Occipital lobe (tissue), 1 donor: ENCODE measurements at regions not wholly inside any gene's neighbourhood (a gene's known extent, or its start where the extent isn't known, plus 50 kb on each side); places are given as distances from the start of the nearest gene placed in this dataset.
"Not testable (repeated sequence)": the region's sequence is repeated elsewhere in the genome, so short reads cannot be mapped to it uniquely, and the experiment has no call there.

Experiments
- DNase-seq: peaks from one replicate; lab custom pipeline; 2025; lab: John Stamatoyannopoulos, UW

DNA sequence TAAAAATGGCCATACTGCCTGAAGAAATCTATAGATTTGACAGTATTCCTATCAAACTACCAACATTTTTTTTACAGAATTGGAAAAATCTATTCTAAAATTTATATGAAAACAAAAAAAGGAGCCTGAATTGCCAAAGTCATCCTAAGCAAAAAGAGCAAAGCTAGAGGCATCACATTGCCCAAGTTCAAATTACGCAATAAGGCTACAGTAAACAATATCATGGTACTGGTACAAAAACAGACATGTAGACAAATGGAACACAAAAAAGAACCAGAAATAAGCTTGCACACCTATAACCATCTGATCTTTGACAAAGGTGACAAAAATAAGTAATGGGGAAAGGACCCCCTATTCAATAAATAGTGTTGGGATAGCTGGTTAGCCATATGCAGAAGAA, 50.2 kb upstream of the THSD7B start:
- DNase-seq, result no peak

DNA sequence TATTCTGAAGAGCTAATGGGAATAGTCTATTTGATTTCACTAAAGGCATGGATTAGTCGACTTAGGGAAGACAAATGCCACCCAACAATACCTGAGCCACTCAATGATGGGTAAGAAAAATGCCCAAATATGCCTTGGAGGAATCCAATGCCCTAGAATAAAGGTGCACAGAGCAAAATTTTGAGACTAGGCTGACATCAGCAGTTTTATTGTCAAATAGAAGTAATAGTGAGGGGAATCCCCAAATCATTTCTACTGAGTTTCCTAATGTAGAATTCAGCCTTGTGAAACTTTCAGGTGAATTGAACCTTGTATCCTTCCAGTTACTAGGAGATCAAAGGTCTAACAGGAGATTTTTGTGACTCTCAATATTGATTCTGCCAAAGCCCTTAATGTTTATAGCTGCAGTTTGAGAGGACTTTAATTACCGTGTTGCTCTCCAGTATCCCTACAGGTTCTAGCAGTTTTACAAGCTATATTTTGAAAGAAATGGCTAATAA, 50.8 kb upstream of the THSD7B start:
- DNase-seq, result no peak

DNA sequence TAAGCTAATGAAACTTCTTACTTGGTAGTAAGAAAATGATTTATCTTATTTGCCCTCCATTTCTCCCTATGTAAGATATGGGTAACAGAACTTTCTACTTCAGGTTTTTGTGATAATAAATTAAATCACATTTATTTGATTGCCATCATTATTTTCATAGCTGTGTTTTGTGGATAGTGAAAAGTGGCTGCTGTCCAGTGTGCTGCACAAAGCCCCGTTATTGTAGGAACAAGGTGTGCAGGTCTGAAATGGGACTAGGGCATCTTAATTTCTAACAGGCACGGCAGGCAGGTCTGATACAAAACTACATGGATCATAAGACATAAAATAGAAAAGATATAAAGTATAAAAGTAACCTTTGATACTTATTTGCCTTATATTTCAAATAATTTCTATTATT, 51.6 kb upstream of the THSD7B start:
- no peak for DNase-seq

DNA sequence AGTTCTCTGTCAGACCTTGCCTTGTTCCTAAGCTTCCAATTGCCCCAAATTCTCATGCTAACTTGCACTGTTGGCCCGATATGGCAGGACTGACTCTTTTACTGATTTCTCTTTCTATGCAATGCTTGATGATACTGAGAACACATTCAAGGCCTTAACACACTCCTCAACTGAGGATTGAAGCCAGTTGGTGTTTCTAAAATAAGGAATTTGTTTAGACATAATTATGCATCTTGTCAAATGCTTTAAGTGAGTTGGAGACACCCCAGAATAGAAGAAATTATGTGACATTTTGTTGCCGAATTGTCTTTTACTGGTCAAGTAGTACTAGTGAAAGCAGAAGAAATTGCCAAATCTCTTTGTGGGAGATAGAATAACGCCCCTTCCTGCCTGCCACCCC, 60.0 kb upstream of the THSD7B start:
- no peak for DNase-seq

DNA sequence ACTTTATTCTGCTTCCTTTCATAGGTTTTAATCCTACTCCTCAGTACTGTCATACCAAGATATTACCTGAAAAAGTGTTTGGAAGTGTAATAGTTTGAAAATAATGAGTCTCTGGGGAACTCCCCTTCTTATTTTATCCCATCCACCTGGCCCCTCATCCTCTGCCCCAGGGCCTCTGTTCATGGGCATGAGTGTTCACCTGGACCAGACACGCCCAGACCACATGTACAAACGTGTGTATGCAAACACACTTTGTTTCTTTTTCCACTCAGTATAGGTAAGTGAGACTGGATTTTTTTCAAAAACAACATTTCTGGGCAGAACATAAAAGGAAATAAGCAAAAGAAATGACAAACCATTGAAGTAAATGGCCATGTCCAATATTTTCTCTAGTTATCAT, 62.1 kb upstream of the THSD7B start:
- DNase-seq, result no peak

DNA sequence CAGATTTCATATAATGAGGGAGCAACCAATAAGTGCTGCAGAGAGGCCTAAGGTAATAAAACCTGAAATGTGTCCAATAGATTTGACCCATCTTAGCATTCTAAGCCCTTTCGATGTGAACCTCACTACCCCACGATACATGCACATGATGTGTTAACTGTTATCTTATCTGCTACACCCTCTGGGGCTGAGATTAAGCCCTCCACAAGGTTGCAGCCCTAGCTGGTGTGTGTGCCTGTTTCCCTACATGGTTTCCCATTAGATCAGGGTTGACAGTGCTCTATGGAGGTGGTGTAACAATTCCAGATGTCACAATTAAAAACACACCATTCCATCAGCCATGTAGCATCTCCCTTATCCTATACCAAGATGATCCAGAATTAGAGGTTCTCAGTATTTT, 68.9 kb upstream of the THSD7B start:
- DNase-seq, result no peak

DNA sequence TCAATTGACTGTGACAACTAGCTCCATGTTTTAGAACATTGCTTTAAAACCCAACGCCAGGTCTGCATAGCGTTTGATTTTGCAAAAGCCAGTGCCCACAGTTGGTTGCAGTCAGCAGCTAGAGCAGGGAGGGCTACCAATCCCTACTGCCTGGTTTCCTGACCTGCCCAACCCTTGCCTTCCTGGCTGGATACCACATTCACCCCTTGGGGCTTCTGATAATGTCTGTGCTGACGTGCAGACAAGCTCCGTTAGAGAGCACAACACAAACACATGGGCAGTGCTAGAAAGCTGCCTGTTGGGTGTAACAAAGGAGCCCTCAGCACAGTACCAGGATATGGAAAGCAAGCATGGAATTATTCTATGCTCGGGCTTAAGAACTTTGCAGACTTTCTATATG, 71.4 kb upstream of the THSD7B start:
- no peak for DNase-seq

DNA sequence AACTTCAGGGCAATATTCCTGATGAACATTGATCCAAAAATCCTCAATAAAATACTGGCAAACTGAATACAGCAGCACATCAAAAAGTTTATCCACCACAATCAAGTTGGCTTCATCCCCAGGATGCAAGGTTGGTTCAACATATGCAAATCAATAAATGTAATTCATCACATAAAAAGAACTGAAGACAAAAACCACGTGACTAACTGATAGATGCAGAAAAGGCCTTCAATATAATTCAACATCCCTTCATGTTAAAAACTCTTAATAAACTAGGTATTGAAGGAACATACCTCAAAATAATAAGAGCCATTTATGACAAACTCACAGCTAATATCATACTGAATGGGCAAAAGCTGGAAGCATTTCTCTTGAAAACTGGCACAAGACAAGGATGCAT, 85.3 kb upstream of the THSD7B start:
- DNase-seq, result not testable (repeated sequence)

DNA sequence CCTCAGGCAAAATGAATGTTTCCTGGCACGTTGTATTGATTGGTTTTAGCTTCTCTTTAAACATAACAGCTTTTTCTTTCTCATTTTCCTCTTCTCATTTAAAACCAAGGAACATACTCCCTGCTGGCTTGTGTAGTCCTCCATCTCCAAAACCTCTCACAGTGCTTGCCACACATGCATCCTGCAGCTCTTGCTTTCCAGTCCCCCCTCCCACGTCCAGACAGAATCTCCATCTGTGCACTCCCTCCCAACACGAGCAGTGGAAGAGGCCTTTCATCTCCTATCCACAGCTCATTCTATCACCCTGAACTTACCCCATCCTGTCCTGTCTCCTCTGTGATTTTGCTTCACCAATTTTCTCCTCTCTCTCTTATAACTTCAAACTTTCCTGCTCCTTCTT, 99.6 kb upstream of the THSD7B start:
- DNase-seq, result peak; percentile 47

DNA sequence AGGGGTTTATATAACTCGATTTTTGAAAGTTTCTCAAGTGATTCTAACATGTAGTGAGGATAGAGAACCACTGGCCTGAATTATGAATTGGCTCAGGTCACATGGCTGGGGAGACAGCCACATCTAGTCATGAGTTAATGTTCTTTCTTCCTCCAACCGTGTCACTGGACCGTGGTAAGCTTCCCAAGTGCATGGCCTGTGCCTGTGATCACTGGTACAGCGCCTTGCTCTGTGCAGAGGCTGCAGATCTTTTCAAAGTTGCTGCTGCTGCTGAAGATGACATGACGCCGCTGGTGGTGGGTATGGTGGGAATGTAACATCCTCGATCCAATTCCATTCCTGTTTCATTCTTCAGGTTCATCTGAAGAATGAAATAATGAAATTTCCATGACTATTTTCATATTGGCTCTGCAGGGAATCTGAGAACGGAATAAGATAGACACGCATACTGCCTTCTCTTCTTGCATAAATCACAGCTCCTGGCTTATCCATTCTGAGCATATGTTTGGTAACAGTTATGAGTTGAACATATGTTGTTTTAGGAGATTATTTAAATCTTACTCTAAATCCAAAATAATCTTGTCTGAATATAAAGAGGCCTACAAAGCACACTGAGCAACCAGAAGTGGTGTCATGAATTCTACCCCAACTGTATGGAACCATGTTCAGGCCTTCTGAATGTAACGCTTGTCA, 100.5 kb upstream of the THSD7B start:
- no peak for DNase-seq

DNA sequence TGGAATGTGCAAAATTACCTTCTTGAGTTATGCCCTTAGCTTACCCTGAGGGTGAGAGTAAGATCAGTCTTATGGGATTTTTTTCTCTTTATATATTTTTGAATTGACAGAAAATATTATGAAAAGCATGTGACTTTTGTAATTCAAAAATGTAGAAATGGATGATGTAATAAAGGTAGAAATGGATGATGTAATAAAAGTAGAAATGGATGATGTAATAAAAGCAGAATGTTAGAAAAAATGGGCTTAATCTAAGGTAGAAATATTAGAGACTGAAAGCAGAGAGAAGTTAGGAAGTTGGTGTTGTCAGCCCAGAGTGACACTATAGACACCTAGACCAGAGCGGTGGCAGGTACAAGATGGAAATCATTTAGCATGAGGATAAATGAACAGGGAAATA, 107.1 kb upstream of the THSD7B start:
- no peak for DNase-seq

DNA sequence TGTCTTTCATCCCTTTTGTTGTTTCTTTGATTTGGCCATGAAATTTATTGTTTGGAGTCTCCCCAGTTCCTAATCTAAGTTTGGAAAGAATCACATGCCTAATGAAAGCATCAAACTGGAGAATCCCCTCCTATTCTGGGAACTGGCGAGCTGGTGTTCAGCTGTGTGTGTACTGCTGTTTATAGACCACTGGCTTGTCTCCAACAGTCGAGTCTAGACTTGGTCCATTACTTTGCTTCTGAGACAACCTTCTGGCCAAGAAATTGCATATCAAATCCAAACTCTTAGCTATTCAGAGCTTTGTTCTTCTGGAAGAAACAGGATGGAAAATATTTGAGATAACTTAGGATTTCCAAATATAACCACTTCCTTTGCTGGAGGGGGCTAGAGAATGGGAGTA, 111.5 kb upstream of the THSD7B start:
- no peak for DNase-seq

DNA sequence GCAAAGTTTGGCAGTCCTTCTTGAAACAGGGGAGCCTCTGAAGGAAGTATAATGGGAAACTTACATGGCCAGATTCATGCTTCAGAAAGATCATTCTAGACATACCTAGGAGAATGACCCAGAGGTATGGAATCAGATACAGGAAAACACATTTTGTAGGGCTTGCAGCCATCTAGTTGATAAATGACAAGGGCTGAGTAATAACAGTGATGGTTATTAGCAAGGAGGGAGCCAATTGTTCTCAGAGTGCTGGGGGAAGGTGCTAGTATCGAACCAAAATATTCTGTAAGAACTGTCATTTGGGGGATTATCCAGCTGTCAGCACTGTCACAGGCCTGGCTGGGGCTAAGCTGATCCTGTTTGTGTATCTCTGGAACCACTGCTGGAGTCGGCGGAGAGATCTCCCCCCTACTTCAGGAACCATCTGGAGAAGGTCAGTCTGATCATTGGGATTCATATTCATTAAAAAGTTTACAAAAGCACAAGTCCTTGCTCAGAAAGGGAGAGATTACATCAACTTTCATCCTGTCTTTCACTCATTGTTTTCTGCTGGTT, 113.8 kb upstream of the THSD7B start:
- no peak for DNase-seq

DNA sequence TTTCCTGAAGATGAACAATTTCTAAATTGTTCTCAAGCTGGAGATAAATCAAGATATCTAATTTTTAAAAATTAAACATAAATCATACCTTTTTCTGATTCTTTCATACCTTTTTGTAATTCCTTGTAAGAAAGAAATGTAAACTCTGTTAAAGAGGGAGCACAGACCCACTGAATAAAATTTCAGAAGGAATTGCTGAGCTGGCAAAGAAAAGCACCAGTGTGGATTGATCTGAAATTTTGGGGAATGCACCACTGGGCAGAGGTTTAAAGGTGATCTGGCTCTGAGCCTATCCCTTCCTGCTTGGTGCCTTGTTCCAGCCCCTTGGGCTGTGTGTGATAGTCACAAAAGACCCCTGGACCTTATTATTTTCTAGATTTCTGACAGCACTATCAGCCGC, 118.3 kb upstream of the THSD7B start:
- no peak for DNase-seq

DNA sequence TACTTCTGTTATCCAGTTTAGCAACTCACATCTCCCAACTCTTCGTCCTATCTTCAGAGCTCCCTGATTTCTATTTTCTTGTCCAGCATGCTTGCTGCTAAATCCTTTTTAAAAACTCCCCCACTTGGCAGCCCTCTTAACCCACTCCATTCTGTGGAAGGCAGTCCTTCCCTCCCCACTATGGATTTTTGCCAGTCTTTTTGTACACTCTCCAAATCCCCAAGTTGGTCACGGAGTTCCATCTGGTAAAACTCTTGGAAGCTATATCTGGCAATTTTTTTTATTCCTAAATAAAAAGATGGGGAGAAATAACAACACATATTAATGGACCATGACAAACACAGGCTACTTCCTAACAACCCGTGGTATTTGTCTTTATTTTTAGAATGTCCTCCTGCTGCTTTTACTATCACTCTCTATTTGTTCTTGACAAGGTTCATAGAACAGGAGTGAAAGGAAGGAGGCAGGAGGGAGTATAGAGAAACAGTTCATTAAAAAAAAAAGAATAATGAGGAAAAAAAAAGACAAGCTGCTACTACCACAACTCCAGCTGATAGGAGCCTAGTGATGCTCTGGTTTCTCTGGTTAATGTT, 120.0 kb upstream of the THSD7B start:
- no peak for DNase-seq

DNA sequence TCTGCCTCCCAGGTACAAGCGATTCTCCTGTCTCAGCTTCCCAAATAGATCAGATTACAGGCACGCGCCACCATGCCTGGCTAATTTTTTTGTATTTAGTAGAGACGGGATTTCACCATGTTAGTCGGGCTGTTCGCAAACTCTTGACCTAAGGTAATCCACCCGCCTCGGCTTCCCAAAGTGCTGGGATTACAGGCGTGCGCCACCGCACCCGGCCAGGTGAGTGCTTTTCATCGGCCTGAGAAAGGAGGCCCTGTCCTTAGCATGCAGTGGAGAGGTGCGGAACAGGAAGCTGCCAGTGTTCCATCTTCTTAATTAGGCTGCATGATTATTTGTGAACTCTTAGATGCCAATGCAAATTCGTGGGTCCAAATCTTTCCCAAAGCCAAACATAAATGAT, 125.7 kb upstream of the THSD7B start:
- DNase-seq, result no peak

DNA sequence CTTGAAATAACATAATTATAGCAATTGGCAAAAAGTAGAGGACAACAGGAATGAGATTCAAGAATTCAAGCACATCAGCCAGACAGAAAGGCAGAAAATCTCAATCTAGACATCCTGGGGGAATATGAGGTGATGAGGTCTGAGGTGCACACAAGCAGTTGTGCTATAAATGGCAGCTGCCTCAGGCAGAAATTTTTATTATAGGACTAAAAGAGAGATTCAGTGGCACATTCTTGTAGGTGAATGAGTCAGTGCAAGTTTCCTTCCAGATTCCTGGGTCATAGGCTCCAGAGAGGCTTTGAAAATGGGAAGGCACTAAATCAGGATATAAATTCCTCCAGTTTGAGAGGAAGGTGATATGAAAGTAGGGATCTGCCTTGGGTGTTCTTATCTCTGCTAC, 127.2 kb upstream of the THSD7B start:
- no peak for DNase-seq

DNA sequence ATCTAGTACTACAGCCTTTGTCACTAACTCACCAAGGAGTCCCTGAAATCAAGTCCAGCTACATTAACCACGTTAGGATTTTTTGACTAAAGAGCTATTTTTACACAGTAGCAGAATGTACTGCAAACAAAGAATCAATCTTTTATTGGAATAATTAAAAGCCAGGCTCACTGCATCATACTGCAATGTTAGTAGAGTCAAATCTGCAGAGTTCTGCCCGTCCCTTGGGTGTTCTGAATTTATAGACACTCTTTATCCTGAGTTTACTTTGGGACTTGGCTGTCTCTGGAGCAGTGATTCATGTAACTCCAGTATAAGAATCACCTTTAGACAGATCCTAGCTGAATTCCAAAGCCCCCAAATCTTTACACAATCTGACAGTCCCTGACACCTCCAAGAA, 127.9 kb upstream of the THSD7B start:
- no peak for DNase-seq

DNA sequence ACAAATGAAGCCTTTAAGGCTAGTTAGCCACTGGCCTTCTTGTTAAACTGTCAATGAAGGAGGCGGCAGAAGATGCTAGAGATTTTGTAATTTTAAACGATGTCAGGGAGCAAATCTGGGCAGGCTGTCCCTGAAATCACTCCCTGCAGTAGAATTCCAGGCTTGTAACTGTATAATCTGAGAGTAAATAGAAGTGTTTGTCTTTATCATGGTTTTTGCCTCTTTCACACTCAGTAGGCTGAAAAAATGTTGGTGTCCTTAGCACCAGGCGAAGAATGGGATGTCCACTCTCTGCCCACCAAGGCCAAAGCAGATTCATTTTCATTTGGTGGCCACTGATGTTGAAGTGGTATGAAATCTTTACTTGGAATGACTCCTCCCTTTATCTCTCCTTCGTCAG, 136.9 kb upstream of the THSD7B start:
- DNase-seq, result no peak

DNA sequence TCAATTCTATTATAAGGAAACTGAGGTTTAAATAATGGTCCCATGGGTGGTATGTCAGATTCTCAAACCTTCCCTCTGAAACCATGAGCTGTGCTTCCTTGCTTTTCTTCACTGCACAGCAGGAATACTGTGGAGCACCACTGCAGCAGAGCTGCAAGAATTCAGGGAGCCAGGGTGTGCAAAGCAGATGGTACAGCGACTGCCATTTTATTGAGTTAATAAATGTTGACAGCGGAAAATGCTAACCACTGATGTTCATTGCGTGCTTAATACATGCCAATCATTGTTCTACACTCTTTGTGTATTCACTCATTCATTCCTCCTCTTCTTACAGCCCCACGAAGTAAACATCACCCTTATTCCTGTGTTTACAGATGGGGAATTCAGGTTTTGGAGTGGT, 152.2 kb upstream of the THSD7B start:
- DNase-seq, result no peak

DNA sequence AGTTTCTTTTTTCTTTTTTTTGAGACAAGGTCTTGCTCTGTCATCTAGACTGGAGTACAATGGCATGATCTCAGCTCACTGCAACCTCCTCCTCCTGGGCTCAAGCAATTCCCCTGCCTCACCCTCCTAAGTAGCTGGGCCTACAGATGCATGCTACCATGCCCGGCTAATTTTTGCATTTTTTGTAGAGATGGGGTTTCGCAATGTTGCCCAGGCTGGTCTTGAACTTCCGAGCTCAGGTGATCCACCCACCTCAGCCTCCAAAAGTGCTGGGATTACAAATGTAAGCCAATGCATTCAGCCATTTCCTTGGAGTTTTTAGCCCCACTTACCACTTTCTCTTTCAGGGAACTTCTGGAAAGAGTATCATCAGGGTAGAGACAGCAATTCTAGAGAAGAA, 153.3 kb upstream of the THSD7B start:
- DNase-seq, result no peak

DNA sequence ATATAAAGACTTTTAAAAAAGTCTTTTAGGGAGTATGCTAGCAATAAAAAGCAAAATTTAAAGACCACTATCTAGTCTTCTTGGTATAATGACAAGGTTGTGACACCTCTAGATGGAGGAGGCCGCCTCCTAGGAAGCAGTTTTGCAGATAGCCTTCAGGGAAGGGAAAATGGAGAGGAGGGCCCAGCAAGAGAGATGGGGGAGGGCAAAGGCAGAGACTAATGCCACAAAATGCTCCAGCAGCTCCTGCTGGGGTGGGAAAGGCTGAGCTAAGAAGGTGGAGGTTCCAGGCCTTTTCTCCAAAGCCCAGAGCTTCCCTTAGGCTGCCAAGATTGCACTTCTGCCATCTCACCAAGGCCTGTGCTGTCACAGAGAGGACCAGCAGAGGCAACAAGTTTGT, 153.9 kb upstream of the THSD7B start:
- DNase-seq, result no peak

DNA sequence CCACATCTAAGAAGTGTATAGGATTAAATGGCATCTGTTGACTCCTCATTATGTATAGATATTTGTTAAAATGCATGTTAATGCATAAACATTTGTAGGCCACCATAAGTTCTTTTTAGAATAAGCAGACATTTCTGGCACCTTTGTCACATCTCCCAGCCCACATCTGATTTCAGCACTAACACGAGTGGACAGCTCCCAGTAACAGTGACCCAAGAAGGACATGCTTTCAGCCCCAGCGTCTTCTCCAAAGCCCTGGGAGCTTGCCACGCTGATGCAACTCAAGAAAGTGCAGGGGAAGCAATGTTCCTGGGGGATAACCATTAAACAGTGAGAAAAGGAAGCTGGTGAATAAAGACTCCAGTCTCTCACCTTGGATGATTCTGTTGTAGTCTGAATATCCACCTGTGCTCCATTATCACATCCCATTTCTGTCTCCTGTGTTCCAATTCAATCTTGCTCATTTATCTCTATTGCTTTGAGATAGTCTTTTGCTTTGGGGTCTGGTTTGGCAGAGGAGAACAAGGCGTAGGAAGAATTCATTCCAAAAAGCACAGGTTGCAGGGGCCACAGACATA, 182.6 kb upstream of the THSD7B start:
- DNase-seq, result no peak
